Large intestine (tissue), 3 donors: ENCODE measurements at regions not wholly inside any gene's neighbourhood (a gene's known extent, or its start where the extent isn't known, plus 50 kb on each side); places are given as distances from the start of the nearest gene placed in this dataset.
"Not testable (repeated sequence)": the region's sequence is repeated elsewhere in the genome, so short reads cannot be mapped to it uniquely, and the experiment has no call there.

Experiments used
- DNase-seq, 2 donors: peaks; one replicate each; pipeline versions ENCODE4 v3.0.0 to v3.0.0-alpha.2; 2013
- H3K27ac ChIP-seq: one replicate; pipeline ENCODE4 v1.5.1; 2013; ENCODE audit warnings: low read length
- H3K27me3 ChIP-seq: 2 replicates; pipeline ENCODE4 v1.6.1; 2013; ENCODE audit warnings: low read length; ENCODE audit not compliant: control insufficient read depth, insufficient read depth
- H3K36me3 ChIP-seq: 2 replicates; pipeline ENCODE4 v1.6.1; 2013; ENCODE audit warnings: low read length; ENCODE audit not compliant: control insufficient read depth, insufficient read depth
- H3K4me1 ChIP-seq: one replicate; pipeline ENCODE4 v1.6.1; 2013; ENCODE audit warnings: low read length; ENCODE audit not compliant: control insufficient read depth, insufficient read depth
- H3K4me3 ChIP-seq: one replicate; pipeline ENCODE4 v1.5.1; 2013; ENCODE audit warnings: low read length
- H3K9me3 ChIP-seq: one replicate; pipeline ENCODE4 v1.6.1; 2013; ENCODE audit warnings: mild to moderate bottlenecking, low read depth, low read length, moderate library complexity; ENCODE audit not compliant: control insufficient read depth
- WGBS: methylation state at CpG from one replicate; pipeline ENCODE4 v1.1.5; 2013; ENCODE audit warnings: low lambda C conversion rate; ENCODE audit not compliant: insufficient coverage; 5-methylcytosine and 5-hydroxymethylcytosine counted together

DNA sequence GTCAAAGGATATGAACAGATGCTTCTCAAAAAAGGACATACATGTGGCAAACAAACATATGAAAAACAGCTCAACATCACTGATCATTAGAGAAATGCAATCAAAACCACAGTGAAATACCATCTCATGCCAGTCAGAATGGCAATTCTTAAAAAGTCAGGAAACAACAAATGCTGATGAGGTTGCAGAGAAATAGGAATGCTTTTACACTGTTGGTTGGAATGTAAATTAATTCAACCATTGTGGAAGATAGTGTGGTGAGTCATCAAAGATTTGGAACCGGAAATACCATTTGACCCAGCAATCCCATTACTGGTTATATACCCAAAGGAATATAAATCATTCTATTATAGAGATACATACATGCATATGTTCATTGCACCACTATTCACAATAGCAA is 98.7 kb upstream of the PPP1R9A start:
- not testable (repeated sequence) for DNase-seq, H3K27me3 ChIP-seq, H3K27ac ChIP-seq, H3K36me3 ChIP-seq, H3K4me3 ChIP-seq, H3K9me3 ChIP-seq, H3K4me1 ChIP-seq
- no CpG with 5 or more reads among the region's 1 CpG for WGBS

DNA sequence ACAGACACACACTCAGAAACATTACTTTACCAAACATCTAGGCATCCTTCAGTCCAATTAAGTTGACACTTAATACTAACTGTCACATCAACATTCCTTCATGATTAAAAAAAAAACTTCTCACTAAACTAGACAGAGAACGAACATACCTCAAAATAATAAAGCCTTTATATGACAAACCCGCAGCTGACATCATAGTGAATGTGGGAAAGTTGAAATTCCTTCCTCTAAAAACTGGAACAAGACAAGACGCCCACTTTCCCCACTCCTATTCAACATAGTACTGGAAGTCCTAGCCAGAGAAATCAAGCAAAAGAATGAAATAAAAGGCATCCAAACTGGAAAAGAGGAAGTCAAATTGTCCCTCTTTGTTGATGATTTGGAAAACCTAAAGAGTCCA is 96.9 kb upstream of the PPP1R9A start:
- DNase-seq: no peak
- Histone ChIP-seq H3K4me3 (no peak overlapping the region), H3K9me3 (no peaks in the 10 kb centered on the region), H3K27ac (no peak overlapping the region), H3K4me1 (no peaks in the 10 kb centered on the region), H3K36me3 (no peaks in the 10 kb centered on the region), H3K27me3 (no peaks in the 10 kb centered on the region)
- WGBS: 83% methylated on average over 1 of the region's 3 CpGs

DNA sequence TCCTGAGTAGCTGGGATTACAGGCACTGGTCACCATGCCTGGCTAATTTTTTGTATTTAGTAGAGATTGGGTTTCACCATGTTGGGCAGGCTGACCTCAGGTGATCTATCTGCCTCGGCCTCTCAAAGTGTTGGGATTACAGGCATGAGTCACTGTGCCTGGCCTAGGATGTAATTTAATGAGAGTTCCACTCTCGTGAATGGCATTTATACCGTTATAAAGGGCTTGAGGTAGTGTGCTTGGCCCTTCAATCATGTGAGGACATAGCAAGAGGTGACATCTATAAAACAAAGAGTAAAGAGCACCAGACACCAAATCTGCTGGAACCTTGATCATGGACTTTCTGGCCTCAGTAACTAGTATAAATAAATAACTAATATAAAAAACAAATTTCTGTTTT is 93.5 kb upstream of the PPP1R9A start:
- Histone ChIP-seq H3K9me3 (no peaks in the 10 kb centered on the region), H3K4me3 (no peak overlapping the region), H3K36me3 (no peaks in the 10 kb centered on the region), H3K27me3 (no peaks in the 10 kb centered on the region), H3K27ac (no peak overlapping the region), H3K4me1 (no peaks in the 10 kb centered on the region)
- WGBS: no CpG with 5 or more reads among the region's 3 CpGs
- DNase-seq: no peak

DNA sequence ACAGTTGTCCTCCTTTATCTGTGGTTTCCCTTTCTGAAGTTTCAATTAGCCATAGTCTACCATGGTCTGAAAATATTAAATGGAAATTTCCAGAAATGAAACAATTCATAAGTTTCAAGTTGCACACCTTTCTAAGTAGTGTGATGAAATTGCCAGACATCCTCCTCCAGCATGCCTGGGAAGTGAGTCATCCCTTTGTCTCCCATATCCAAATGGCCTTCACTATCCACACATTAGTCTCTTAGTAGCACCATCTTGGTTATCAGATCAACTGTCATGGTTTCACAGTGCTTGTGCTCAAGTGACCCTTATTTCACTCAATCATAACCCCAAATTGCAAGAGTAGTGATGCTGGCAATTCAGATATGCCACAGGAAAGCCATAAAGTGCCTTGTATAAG is 83.4 kb upstream of the PPP1R9A start:
- Histone ChIP-seq H3K4me3 (no peak overlapping the region), H3K36me3 (no peaks in the 10 kb centered on the region), H3K27ac (no peak overlapping the region), H3K9me3 (no peaks in the 10 kb centered on the region), H3K27me3 (no peaks in the 10 kb centered on the region), H3K4me1 (no peaks in the 10 kb centered on the region)
- DNase-seq: no peak

DNA sequence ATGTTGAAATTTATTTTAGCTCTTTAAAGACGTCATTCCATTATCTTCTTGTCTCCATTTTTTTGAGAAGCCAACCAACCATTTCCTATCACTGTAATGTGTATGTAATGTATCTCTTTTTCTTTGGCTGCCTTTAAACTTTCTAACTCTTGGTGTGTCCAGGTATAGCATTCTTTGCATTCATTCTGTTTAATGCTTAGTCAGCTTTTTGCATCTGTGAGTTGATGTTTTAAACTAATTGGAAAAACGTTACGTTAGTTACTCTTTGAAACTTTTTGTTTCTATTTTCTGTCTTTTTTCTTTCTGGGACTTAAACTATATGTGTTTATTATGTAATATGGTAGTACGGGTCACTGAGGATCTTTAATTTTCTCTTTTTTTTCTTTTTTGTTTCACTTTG is 77.4 kb upstream of the PPP1R9A start:
- DNase-seq: no peak
- Histone ChIP-seq H3K36me3 (no peaks in the 10 kb centered on the region), H3K9me3 (no peaks in the 10 kb centered on the region), H3K27me3 (no peaks in the 10 kb centered on the region), H3K4me3 (no peak overlapping the region), H3K27ac (no peak overlapping the region), H3K4me1 (no peaks in the 10 kb centered on the region)
- 96% methylated on average over 3 of the region's 4 CpGs for WGBS

DNA sequence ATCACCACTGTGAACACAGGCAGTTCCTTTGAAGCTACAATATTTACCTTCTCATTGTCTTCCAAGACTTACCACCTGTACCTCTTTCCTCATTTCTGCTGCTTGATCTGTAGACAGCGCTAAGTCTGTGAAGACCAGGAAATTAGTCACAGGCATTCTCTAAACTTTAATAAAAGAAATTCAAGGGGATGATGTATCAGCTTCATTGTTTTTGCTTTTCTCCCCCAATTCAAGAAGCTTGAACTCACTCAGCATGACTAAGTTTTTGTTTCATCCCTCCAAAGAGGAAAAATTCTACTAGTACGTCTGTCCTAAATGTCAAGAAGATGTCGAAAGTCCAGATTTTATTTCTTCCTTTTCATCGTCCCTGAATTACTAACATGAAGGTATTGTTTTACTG is 75.3 kb upstream of the PPP1R9A start:
- Histone ChIP-seq H3K36me3 (no peaks in the 10 kb centered on the region), H3K9me3 (no peaks in the 10 kb centered on the region), H3K4me1 (no peaks in the 10 kb centered on the region), H3K27ac (no peak overlapping the region), H3K27me3 (no peaks in the 10 kb centered on the region), H3K4me3 (no peak overlapping the region)
- DNase-seq: no peak
- WGBS: 88% methylated on average over 3 of the region's 4 CpGs

DNA sequence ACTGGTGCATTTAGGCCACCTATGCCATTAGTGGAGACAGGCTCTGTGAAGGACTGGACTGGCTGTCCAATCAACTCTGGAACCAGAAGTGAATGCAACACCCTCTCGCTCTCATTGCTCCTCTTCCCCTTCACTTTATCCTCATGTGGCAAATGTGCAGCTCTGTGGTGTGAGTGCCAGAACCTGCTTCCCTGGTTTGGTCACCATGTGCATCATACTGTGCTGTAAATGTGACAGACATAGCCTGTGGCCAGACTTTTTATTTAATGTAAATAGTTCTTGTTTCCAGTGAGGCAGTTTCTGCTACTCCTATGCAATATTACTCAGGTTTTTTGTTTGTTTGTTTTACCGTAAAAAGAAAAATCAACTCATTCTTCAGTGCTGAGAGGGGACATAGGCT is 73.0 kb upstream of the PPP1R9A start:
- H3K36me3 ChIP-seq: no peaks in the 10 kb centered on the region
- no peaks in the 10 kb centered on the region for H3K4me1 ChIP-seq
- H3K4me3 ChIP-seq: no peak overlapping the region
- no peak for DNase-seq
- no peak overlapping the region for H3K27ac ChIP-seq
- 100% methylated on average over 1 of the region's 2 CpGs for WGBS
- H3K27me3 ChIP-seq: no peaks in the 10 kb centered on the region
- H3K9me3 ChIP-seq: peaks cover 13% of the 10 kb centered on the region

DNA sequence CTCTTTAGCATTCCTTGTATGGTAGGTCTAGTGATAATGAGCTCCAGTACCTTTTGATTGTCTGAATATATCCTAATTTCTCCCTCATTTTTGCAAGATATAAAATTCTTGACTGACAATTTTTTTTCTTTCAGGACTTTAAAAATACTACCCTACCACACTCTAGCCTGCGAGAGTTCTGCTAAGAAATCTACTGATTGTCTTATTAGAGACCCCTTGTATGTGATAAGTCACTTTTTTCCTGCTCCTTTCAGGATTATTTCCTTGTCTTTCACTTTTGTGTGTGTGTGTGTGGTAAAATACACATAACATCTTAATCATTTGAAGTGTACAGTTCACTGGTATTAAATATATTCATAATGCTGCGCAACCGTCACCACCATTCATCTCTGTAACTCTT is 68.7 kb upstream of the PPP1R9A start:
- peaks cover 13% of the 10 kb centered on the region for H3K9me3 ChIP-seq
- no peaks in the 10 kb centered on the region for H3K4me1 ChIP-seq
- no peak overlapping the region for H3K27ac ChIP-seq
- H3K4me3 ChIP-seq: no peak overlapping the region
- WGBS: 100% methylated on average over 2 of the region's 3 CpGs
- H3K36me3 ChIP-seq: no peaks in the 10 kb centered on the region
- no peaks in the 10 kb centered on the region for H3K27me3 ChIP-seq
- DNase-seq: no peak

DNA sequence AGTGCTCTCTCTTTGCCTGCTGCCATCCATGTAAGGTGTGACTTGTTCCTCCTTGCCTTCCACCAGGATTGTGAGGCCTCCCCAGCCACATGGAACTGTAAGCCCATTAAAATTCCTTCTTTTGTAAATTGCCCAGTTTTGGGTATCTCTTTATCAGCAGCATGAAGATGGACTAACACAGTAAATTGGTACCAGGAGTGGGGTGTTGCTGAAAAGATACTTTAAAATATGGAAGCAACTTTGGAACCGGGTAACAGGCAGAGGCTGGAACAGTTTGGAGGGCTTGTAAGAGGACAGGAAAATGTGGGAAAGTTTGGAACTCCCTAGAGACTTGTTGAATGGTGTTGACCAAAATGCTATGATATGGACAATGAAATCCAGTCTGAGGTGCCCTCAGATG is 63.8 kb upstream of the PPP1R9A start:
- Histone ChIP-seq H3K36me3 (no peaks in the 10 kb centered on the region), H3K9me3 (peaks cover 4% of the 10 kb centered on the region), H3K27ac (no peak overlapping the region), H3K4me1 (no peaks in the 10 kb centered on the region), H3K27me3 (no peaks in the 10 kb centered on the region), H3K4me3 (no peak overlapping the region)
- DNase-seq: no peak
- 100% methylated on average over 1 of the region's 1 CpG for WGBS

DNA sequence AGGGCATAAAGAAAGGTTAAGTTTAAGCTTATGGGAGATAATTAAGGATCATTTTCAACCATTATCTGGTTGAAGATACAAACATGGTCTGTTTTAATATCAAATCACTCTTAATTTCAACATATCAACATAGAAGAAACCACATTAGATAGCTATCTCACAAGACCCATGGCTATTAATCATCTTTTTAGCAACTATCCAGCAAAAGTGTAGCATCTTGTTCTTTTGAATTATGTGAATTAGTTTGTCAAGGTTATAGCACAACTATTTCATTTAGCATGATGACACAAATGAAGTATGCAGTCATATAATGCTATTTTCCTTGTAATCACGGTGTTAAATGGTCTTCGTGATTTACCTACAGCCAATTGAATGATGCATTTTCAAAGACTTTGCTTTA is 58.9 kb upstream of the PPP1R9A start:
- H3K9me3 ChIP-seq: peaks cover 12% of the 10 kb centered on the region
- no peak overlapping the region for H3K27ac ChIP-seq
- DNase-seq: no peak
- no peaks in the 10 kb centered on the region for H3K36me3 ChIP-seq
- WGBS: 100% methylated on average over 2 of the region's 2 CpGs
- no peak overlapping the region for H3K4me3 ChIP-seq
- no peaks in the 10 kb centered on the region for H3K4me1 ChIP-seq
- H3K27me3 ChIP-seq: no peaks in the 10 kb centered on the region

DNA sequence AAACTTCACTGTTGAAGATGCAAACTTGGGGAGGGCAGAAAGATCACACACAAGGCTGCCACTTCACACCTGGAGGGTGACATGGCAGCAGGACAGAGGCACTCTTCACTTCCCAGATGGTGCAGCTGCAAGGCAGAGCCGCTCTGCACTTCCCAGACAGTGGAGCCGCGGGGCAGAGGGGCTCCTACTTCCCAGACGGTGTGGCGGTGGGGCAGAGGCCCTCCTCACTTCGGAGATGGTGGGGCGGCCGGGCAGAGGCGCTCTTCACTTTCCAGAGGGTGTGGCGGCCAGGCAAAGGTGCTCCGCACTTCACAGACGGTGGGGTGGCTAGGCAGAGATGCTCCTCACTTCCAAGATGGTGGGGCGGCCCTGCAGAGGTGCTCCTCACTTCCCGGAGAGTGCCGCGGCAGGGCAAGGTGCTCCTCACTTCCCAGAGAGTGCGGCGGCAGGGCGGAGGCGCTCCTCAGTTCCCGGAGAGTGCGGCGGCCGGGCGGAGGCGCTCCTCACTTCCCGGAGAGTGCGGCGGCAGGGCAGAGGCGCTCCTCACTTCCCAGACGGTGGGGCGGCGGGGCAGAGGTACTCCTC is 58.3 kb upstream of the PPP1R9A start:
- no peak for DNase-seq
- Histone ChIP-seq H3K4me1 (no peaks in the 10 kb centered on the region), H3K4me3 (no peak overlapping the region), H3K9me3 (peaks cover 12% of the 10 kb centered on the region), H3K27ac (no peak overlapping the region), H3K27me3 (no peaks in the 10 kb centered on the region), H3K36me3 (no peaks in the 10 kb centered on the region)
- no CpG with 5 or more reads among the region's 33 CpGs for WGBS
